CD14-positive monocyte (primary cell): ENCODE measurements at regions not wholly inside any gene's neighbourhood (a gene's known extent, or its start where the extent isn't known, plus 50 kb on each side); places are given as distances from the start of the nearest gene placed in this dataset.

Experiments
- DNase-seq, 3 donors: peaks; one replicate each; pipeline ENCODE4 v3.0.0-alpha.2; 2011 to 2022
- H2AFZ ChIP-seq: 2 replicates; pipeline ENCODE4 v1.6.0; 2012; ENCODE audit warnings: mild to moderate bottlenecking, low read depth, low read length, inconsistent platforms; ENCODE audit not compliant: insufficient read depth, poor library complexity, severe bottlenecking
- H3K27ac ChIP-seq, 2 donors: 1 replicate in 1 of 2; 2 replicates in 1 of 2; pipeline ENCODE4 v1.5.1; 2012 to 2013; ENCODE audit warnings: low read length in 2 of 2, control low read depth in 1 of 2, inconsistent platforms in 1 of 2, low read depth in 1 of 2, mild to moderate bottlenecking in 1 of 2
- H3K27me3 ChIP-seq, 2 donors: one replicate each; pipeline versions ENCODE4 v1.6.0 to v1.6.1; 2011 to 2013; ENCODE audit warnings: low read length in 2 of 2; ENCODE audit not compliant: control insufficient read depth in 2 of 2, insufficient read depth in 2 of 2
- H3K36me3 ChIP-seq, 2 donors: replicated peaks in 1 of 2; 1 replicate in 1 of 2; 2 replicates in 1 of 2; pipeline versions ENCODE4 v1.5.1 to v1.6.1; 2012 to 2013; ENCODE audit warnings: low read length in 2 of 2, control low read depth in 1 of 2, inconsistent platforms in 1 of 2, mild to moderate bottlenecking in 1 of 2; ENCODE audit not compliant: insufficient read depth in 2 of 2, control insufficient read depth in 1 of 2
- H3K4me1 ChIP-seq, 2 donors: 1 replicate in 1 of 2; 2 replicates in 1 of 2; pipeline versions ENCODE4 v1.5.1 to v1.6.1; 2012 to 2013; ENCODE audit warnings: low read length in 2 of 2, control low read depth in 1 of 2, inconsistent platforms in 1 of 2, mild to moderate bottlenecking in 1 of 2, moderate library complexity in 1 of 2; ENCODE audit not compliant: insufficient read depth in 2 of 2, control insufficient read depth in 1 of 2
- H3K4me2 ChIP-seq: replicated peaks from 2 replicates; pipeline ENCODE3; 2012; ENCODE audit warnings: low read length, moderate library complexity, mild to moderate bottlenecking; ENCODE audit not compliant: poor library complexity, severe bottlenecking; ENCODE audit errors: extremely low read depth
- H3K4me3 ChIP-seq, 3 experiments: fragments of 200-600 bp in 1 of 3; sonication (generic) in 1 of 3; replicated peaks in 1 of 3; 1 replicate in 2 of 3; 2 replicates in 1 of 3; pipeline ENCODE4 v1.5.1; 2011 to 2013; ENCODE audit warnings: low read length in 3 of 3, mild to moderate bottlenecking in 3 of 3, control low read depth in 2 of 3, low read depth in 2 of 3, inconsistent platforms in 1 of 3, moderate library complexity in 1 of 3
- H3K79me2 ChIP-seq: 2 replicates; pipeline ENCODE4 v1.6.0; 2012; ENCODE audit warnings: mild to moderate bottlenecking, control low read depth, inconsistent platforms, low read length, moderate library complexity; ENCODE audit not compliant: insufficient read depth
- H3K9ac ChIP-seq: 2 replicates; pipeline ENCODE4 v1.6.0; 2017; ENCODE audit warnings: low read length, mild to moderate bottlenecking; ENCODE audit not compliant: insufficient read depth, poor library complexity, severe bottlenecking
- H3K9me3 ChIP-seq, 2 donors: replicated peaks in 1 of 2; 1 replicate in 1 of 2; 2 replicates in 1 of 2; pipeline versions ENCODE4 v1.5.1 to v1.6.1; 2012 to 2013; ENCODE audit warnings: low read length in 2 of 2, control low read depth in 1 of 2; ENCODE audit not compliant: control insufficient read depth in 1 of 2, insufficient read depth in 1 of 2
- H4K20me1 ChIP-seq: 2 replicates; pipeline ENCODE4 v1.6.0; 2012; ENCODE audit warnings: mild to moderate bottlenecking, low read length, control low read depth, moderate library complexity; ENCODE audit not compliant: insufficient read depth
- H3K27ac Mint-ChIP-seq, 7 donors: one replicate each; pipeline ENCODE4 v1.8.0; 2020; ENCODE audit warnings: mild to moderate bottlenecking in 7 of 7, mixed read lengths in 7 of 7, moderate library complexity in 6 of 7, inconsistent platforms in 2 of 7
- H3K27me3 Mint-ChIP-seq, 3 donors: one replicate each; pipeline ENCODE4 v1.8.0; 2021 to 2022; ENCODE audit warnings: low read depth in 3 of 3, mild to moderate bottlenecking in 3 of 3, mixed read lengths in 3 of 3, moderate library complexity in 3 of 3, inconsistent platforms in 1 of 3
- H3K36me3 Mint-ChIP-seq, 2 donors: one replicate each; pipeline ENCODE4 v1.8.0; 2020; ENCODE audit warnings: mixed read lengths in 2 of 2, inconsistent platforms in 1 of 2, mild to moderate bottlenecking in 1 of 2
- H3K4me1 Mint-ChIP-seq: one replicate; pipeline ENCODE4 v1.8.0; 2020; ENCODE audit warnings: mild to moderate bottlenecking, mixed read lengths
- H3K4me3 Mint-ChIP-seq, 2 donors: one replicate each; pipeline ENCODE4 v1.8.0; 2020; ENCODE audit warnings: mild to moderate bottlenecking in 2 of 2, mixed read lengths in 2 of 2, moderate library complexity in 1 of 2
- H3K9me3 Mint-ChIP-seq, 7 donors: one replicate each; pipeline ENCODE4 v1.8.0; 2020 to 2022; ENCODE audit warnings: mixed read lengths in 7 of 7, mild to moderate bottlenecking in 6 of 7, moderate library complexity in 6 of 7, inconsistent platforms in 2 of 7
- CTCF ChIP-seq: fragments of 200-600 bp; IDR thresholded peaks from one replicate; pipeline ENCODE4 v1.8.0; 2022; ENCODE audit warnings: antibody characterized with exemption, mild to moderate bottlenecking
- WGBS: methylation state at CpG from one replicate; pipeline ENCODE4 v1.1.5; 2013; ENCODE audit warnings: missing lambda C conversion rate; ENCODE audit not compliant: insufficient coverage; 5-methylcytosine and 5-hydroxymethylcytosine counted together
- intact Hi-C, 2 donors: fragments of 100-400 bp; cut with micrococcal nuclease; formaldehyde crosslinking; loops; one replicate each; pipeline versions ENCODE4 v1.15.0 to v1.15.1; 2023

- TF ChIP-seq CTCF, result peak; percentile 92
- no peak overlapping the region for H3K4me2 ChIP-seq
Observed at GRCh38 chr1:199684686-199685273, 342.7 kb upstream of the NR5A2 start.

GRCh38 chr1:199685369-199685768 lies 342.1 kb upstream of the NR5A2 start:
- no peak overlapping the region for H3K4me2 ChIP-seq
- peaks cover 4 to 12% of the 10 kb centered on the region in 2 donors for H3K4me1 ChIP-seq
- peak in 1 of 3 donors; percentile 15 for DNase-seq
- H3K79me2 ChIP-seq, result no peaks in the 10 kb centered on the region
- peaks cover 20% of the 10 kb centered on the region for H3K4me1 Mint-ChIP-seq
- H3K9me3 ChIP-seq, result no peaks in the 10 kb centered on the region
- no peaks in the 10 kb centered on the region for H3K36me3 Mint-ChIP-seq
- no peak for TF ChIP-seq CTCF
- H3K27ac ChIP-seq, result no peak overlapping the region
- intact Hi-C loops, result loop anchor here (5.0 to 10.0 kb wide), 3 partner anchors 349 to 802 kb away; no protein-coding TSS in a partner anchor
- no peak overlapping the region for H3K4me3 ChIP-seq
- no peak overlapping the region for H2AFZ ChIP-seq
- no peaks in the 10 kb centered on the region for H3K36me3 ChIP-seq
- H3K27ac Mint-ChIP-seq, result no peak overlapping the region
- WGBS, result no CpG with 5 or more reads among the region's 2 CpGs
- H3K9me3 Mint-ChIP-seq, result no peaks in the 10 kb centered on the region
- H4K20me1 ChIP-seq, result no peaks in the 10 kb centered on the region
- H3K4me3 Mint-ChIP-seq, result no peak overlapping the region
- H3K9ac ChIP-seq, result no peak overlapping the region
- H3K27me3 ChIP-seq, result no peaks in the 10 kb centered on the region
- peaks cover 0 to 1% (median 0%) of the 10 kb centered on the region in 3 donors for H3K27me3 Mint-ChIP-seq

More at GRCh38 chr1:199684686-199685273, 342.7 kb upstream of the NR5A2 start:
- Mint-ChIP-seq H3K27me3 (peaks cover 0 to 1% (median 0%) of the 10 kb centered on the region in 3 donors), H3K27ac (no peak overlapping the region), H3K4me3 (no peak overlapping the region), H3K36me3 (no peaks in the 10 kb centered on the region), H3K4me1 (peaks cover 14% of the 10 kb centered on the region), H3K9me3 (no peaks in the 10 kb centered on the region)
- no peaks in the 10 kb centered on the region for H3K36me3 ChIP-seq
- no peak overlapping the region for H3K9ac ChIP-seq
- H3K27ac ChIP-seq, result no peak overlapping the region
- H2AFZ ChIP-seq, result no peak overlapping the region
- H4K20me1 ChIP-seq, result no peaks in the 10 kb centered on the region
- no peaks in the 10 kb centered on the region for H3K79me2 ChIP-seq
- no peak overlapping the region for H3K4me3 ChIP-seq
- H3K27me3 ChIP-seq, result no peaks in the 10 kb centered on the region
- WGBS, result 90% methylated on average over 1 of the region's 1 CpG
- intact Hi-C loops, result loop anchor here (5.0 to 10.0 kb wide), 3 partner anchors 350 to 803 kb away; no protein-coding TSS in a partner anchor
- H3K4me1 ChIP-seq, result peaks cover 0 to 6% of the 10 kb centered on the region in 2 donors
- no peaks in the 10 kb centered on the region for H3K9me3 ChIP-seq
- DNase-seq, result peak; percentile 42 to 72 (median 56)
